PC-3 (cell line): ENCODE measurements at regions not wholly inside any gene's neighbourhood (a gene's known extent, or its start where the extent isn't known, plus 50 kb on each side); places are given as distances from the start of the nearest gene placed in this dataset.

ENCODE experiments used
- ATAC-seq: fragments of 200-7000 bp; cut with Tn5 transposase; 2 replicates; pipeline ENCODE4 v1.9.1; 2020; ENCODE audit warnings: mild to moderate bottlenecking, moderate library complexity
- BruUV-seq: library from RNA; stranded (reverse); fragments of 400-500 nt; replicated peaks from 2 replicates; lab custom pipeline; 2021; lab: Mats Ljungman, UMichigan
- CTCF ChIA-PET: fragments of 300-600 bp; sonication (Branson Sonifier 250); formaldehyde crosslinking; loops from one replicate; lab custom pipeline; 2022; ENCODE audit warnings: antibody characterized with exemption; lab: Charles Lee
- POLR2A ChIA-PET: fragments of 300-600 bp; sonication (Branson Sonifier 250); formaldehyde crosslinking; loops from one replicate; lab custom pipeline; 2022; ENCODE audit warnings: antibody characterized with exemption; ENCODE audit not compliant: unreplicated experiment; lab: Charles Lee
- DNase-seq: peaks from one replicate; pipeline ENCODE4 v3.0.0-alpha.2; 2015
- H2AFZ ChIP-seq: fragments of 300-600 bp; sonication (generic); 2 replicates; pipeline ENCODE4 v1.6.0; 2016; ENCODE audit warnings: antibody characterized with exemption, low read length
- H3F3A ChIP-seq: fragments of 300-600 bp; sonication (generic); one replicate; pipeline ENCODE4 v1.6.0; 2017; ENCODE audit warnings: antibody characterized with exemption, low read length, control low read depth, mild to moderate bottlenecking; ENCODE audit not compliant: unreplicated experiment
- H3K27ac ChIP-seq: fragments of 300-600 bp; sonication (generic); 2 replicates; pipeline ENCODE4 v1.5.1; 2016; ENCODE audit warnings: mild to moderate bottlenecking, low read length
- H3K27me3 ChIP-seq: fragments of 300-600 bp; sonication (generic); 2 replicates; pipeline ENCODE4 v1.6.1; 2016; ENCODE audit warnings: low read length, mixed read lengths
- H3K36me3 ChIP-seq: fragments of 300-600 bp; sonication (generic); 2 replicates; pipeline ENCODE4 v1.6.1; 2016; ENCODE audit warnings: low read depth, mixed run types, low read length, mixed read lengths
- H3K4me1 ChIP-seq: fragments of 300-600 bp; sonication (generic); 2 replicates; pipeline ENCODE4 v1.5.1; 2016; ENCODE audit warnings: low read length; ENCODE audit not compliant: insufficient read depth
- H3K4me2 ChIP-seq: fragments of 300-600 bp; sonication (generic); 2 replicates; pipeline ENCODE4 v1.6.0; 2016; ENCODE audit warnings: low read length
- H3K4me3 ChIP-seq: fragments of 300-600 bp; sonication (generic); 2 replicates; pipeline ENCODE4 v1.5.1; 2016; ENCODE audit warnings: mild to moderate bottlenecking, low read length, mixed read lengths
- H3K79me2 ChIP-seq: fragments of 300-600 bp; sonication (generic); 2 replicates; pipeline ENCODE4 v1.6.1; 2017; ENCODE audit warnings: low read length, mixed read lengths
- H3K9ac ChIP-seq: fragments of 300-600 bp; sonication (generic); 2 replicates; pipeline ENCODE4 v1.6.0; 2016; ENCODE audit warnings: mild to moderate bottlenecking, low read length
- H3K9me2 ChIP-seq: fragments of 300-600 bp; sonication (generic); replicated peaks from 2 replicates; pipeline ENCODE4 v1.6.1; 2016; ENCODE audit warnings: mixed run types, low read length, mixed read lengths
- H3K9me3 ChIP-seq: fragments of 300-600 bp; sonication (generic); 2 replicates; pipeline ENCODE4 v1.6.1; 2016; ENCODE audit warnings: low read length, mixed read lengths
- H4K20me1 ChIP-seq: fragments of 300-600 bp; sonication (generic); 2 replicates; pipeline ENCODE4 v1.6.1; 2016; ENCODE audit warnings: low read length, mixed read lengths
- CTCF ChIP-seq: fragments of 300-600 bp; sonication (generic); conservative IDR thresholded peaks from 2 replicates; pipeline ENCODE4 v1.5.1; 2017; ENCODE audit warnings: antibody characterized with exemption, low read depth, mild to moderate bottlenecking, low read length
- EZH2 ChIP-seq: fragments of 300-600 bp; sonication (generic); IDR thresholded peaks from one replicate; pipeline ENCODE4 v1.6.1; 2017; ENCODE audit warnings: antibody characterized with exemption, mild to moderate bottlenecking, low read length; ENCODE audit not compliant: unreplicated experiment
- EZH2phosphoT487 ChIP-seq: fragments of 300-600 bp; sonication (generic); IDR thresholded peaks from 2 replicates; pipeline ENCODE4 v1.6.1; 2018; ENCODE audit warnings: mild to moderate bottlenecking, antibody characterized with exemption, low read length, borderline replicate concordance
- intact Hi-C: fragments of 100-400 bp; cut with micrococcal nuclease; formaldehyde crosslinking; loops from 2 replicates; pipeline ENCODE4 v1.9.0; 2023

- no peaks in the 10 kb centered on the region for H3K4me1 ChIP-seq
- H3K4me2 ChIP-seq, result no peak overlapping the region
- BruUV-seq, result no TSS peak
- ChIA-PET POLR2A (no interaction called here), CTCF (no interaction called here)
- TF ChIP-seq CTCF, result no peak
- no peak for TF ChIP-seq EZH2phosphoT487
- no peak for TF ChIP-seq EZH2
- no peaks in the 10 kb centered on the region for H3K9me2 ChIP-seq
- no peaks in the 10 kb centered on the region for H4K20me1 ChIP-seq
- H3F3A ChIP-seq, result no peaks in the 10 kb centered on the region
- ATAC-seq (no peak), DNase-seq (no peak)
- no peaks in the 10 kb centered on the region for H3K9me3 ChIP-seq
- H3K27me3 ChIP-seq, result no peaks in the 10 kb centered on the region
- no peak overlapping the region for H3K9ac ChIP-seq
- intact Hi-C loops, result no loop called here
- no peaks in the 10 kb centered on the region for H3K79me2 ChIP-seq
- no peak overlapping the region for H2AFZ ChIP-seq
- no peak overlapping the region for H3K27ac ChIP-seq
- no peak overlapping the region for H3K4me3 ChIP-seq
- no peaks in the 10 kb centered on the region for H3K36me3 ChIP-seq
Observed at GRCh38 chr16:17877821-17878360, 407.1 kb upstream of the XYLT1 start.

GRCh38 chr16:17866996-17867395, 396.2 kb upstream of the XYLT1 start:
- Histone ChIP-seq H2AFZ (no peak overlapping the region), H3K27ac (no peak overlapping the region), H3K27me3 (no peaks in the 10 kb centered on the region), H4K20me1 (no peaks in the 10 kb centered on the region), H3K9ac (no peak overlapping the region), H3K4me2 (no peak overlapping the region), H3K4me1 (no peaks in the 10 kb centered on the region), H3K4me3 (no peak overlapping the region), H3K9me2 (no peaks in the 10 kb centered on the region), H3K36me3 (no peaks in the 10 kb centered on the region), H3K79me2 (no peaks in the 10 kb centered on the region), H3K9me3 (no peaks in the 10 kb centered on the region), H3F3A (no peaks in the 10 kb centered on the region)
- ChIA-PET POLR2A (no interaction called here), CTCF (no interaction called here)
- no TSS peak for BruUV-seq
- ATAC-seq (no peak), DNase-seq (no peak)
- intact Hi-C loops, result no loop called here
- TF ChIP-seq EZH2 (no peak), CTCF (no peak)

DNA sequence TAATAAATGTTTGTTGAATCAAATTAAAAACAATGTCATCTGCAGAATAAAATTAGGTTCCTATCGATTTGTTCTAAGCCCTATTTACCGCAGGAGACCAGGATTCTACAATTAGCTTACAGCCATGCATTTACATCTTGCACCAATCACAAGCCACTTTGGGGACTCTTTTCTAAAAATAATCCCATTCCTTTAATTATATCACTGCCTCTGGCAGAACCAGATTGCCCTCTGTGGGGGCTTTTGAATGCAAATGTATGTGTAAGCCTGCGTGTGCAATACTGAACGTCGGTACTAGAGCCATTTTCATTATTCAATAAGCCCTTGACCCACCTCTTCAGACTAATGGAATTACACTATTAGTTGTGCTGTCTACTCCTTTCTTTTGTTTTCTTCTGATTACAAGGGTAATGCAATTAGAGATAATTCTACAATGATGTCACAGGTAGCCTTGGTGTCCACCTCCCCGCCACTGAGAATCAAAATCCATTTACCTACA, 391.3 kb upstream of the XYLT1 start:
- H3F3A ChIP-seq, result no peaks in the 10 kb centered on the region
- H3K9me3 ChIP-seq, result no peaks in the 10 kb centered on the region
- BruUV-seq, result no TSS peak
- H3K36me3 ChIP-seq, result no peaks in the 10 kb centered on the region
- intact Hi-C loops, result no loop called here
- no peak overlapping the region for H3K4me2 ChIP-seq
- H3K27me3 ChIP-seq, result no peaks in the 10 kb centered on the region
- no peak for TF ChIP-seq CTCF
- no peak for TF ChIP-seq EZH2
- TF ChIP-seq EZH2phosphoT487, result no peak
- no peak overlapping the region for H3K4me3 ChIP-seq
- no peak overlapping the region for H3K27ac ChIP-seq
- no peak overlapping the region for H2AFZ ChIP-seq
- H3K4me1 ChIP-seq, result no peaks in the 10 kb centered on the region
- H3K9ac ChIP-seq, result no peak overlapping the region
- ChIA-PET CTCF (no interaction called here), POLR2A (no interaction called here)
- no peaks in the 10 kb centered on the region for H3K79me2 ChIP-seq
- ATAC-seq (no peak), DNase-seq (no peak)
- no peaks in the 10 kb centered on the region for H3K9me2 ChIP-seq
- no peaks in the 10 kb centered on the region for H4K20me1 ChIP-seq
